ENCODE measurements at regions not wholly inside any gene's neighbourhood (a gene's known extent, or its start where the extent isn't known, plus 50 kb on each side); places are given as distances from the start of the nearest gene placed in this dataset.

DNA sequence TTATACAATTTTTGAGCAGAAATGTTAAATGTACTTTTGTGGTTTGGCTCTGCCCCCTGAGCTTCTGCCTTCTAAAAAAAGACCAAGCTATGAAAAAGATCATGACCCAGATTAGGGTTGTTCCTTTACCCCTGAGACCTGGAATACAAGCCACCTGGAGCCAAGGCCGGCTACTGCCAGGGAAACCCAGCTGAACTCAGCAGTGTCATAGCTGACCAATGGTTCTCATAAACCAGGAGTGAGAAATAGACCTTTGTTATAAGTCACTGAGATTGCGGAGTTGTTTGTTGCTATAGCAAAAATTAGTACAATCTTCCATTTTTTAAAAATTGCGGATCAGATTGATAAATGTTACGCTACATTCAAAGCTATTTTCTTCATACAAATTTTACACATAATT, 1261.7 kb downstream of the ROBO1 start:
- Histone ChIP-seq H3K36me3 (ENCODE audit: control insufficient read depth in 2 of 2, extremely low read depth in 1 of 2, insufficient read depth in 2 of 2, low read length in 2 of 2) (no peaks in the 10 kb centered on the region), H3K4me2 (ENCODE audit: insufficient read depth, low read length) (no peak overlapping the region), H3K27me3 (ENCODE audit: control insufficient read depth in 2 of 2, insufficient read depth in 2 of 2, low read length in 2 of 2) (no peaks in the 10 kb centered on the region), H4K20me1 (replicated peaks; ENCODE audit: control insufficient read depth, extremely low read depth, insufficient read depth, low read length) (no peaks in the 10 kb centered on the region), H3K27ac (ENCODE audit: insufficient read depth, low read depth, low read length) (no peak overlapping the region), H3K4me3 (replicated peaks in 1 of 3; ENCODE audit: insufficient read depth in 1 of 3, low read depth in 1 of 3, low read length in 3 of 3) (no peak overlapping the region), H2AFZ (ENCODE audit: low read depth, low read length) (no peak overlapping the region), H3K9ac (replicated peaks; ENCODE audit: extremely low read depth, insufficient read depth, low read length) (no peak overlapping the region), H3K4me1 (ENCODE audit: control insufficient read depth, extremely low read depth, insufficient read depth, low read length) (no peaks in the 10 kb centered on the region), H3K9me3 (replicated peaks; ENCODE audit: control insufficient read depth, insufficient read depth, low read length) (no peaks in the 10 kb centered on the region), H3K9me1 (replicated peaks; ENCODE audit: control insufficient read depth, extremely low read depth, insufficient read depth, low read length) (no peaks in the 10 kb centered on the region), H3K79me2 (ENCODE audit: control insufficient read depth, insufficient read depth, low read length) (no peaks in the 10 kb centered on the region)
- POLR2A ChIA-PET, result no interaction called here
- BruUV-seq (replicated peaks), result no TSS peak
- CTCF ChIA-PET, result no interaction called here
- DNase-seq (ENCODE audit: low read depth, low spot score), result no peak
- TF ChIP-seq JUN (IDR thresholded peaks at IDR 0.05; ENCODE audit: borderline replicate concordance, insufficient read depth, insufficient read length, low read depth), result no peak
- TF ChIP-seq FOS (IDR thresholded peaks at IDR 0.05; ENCODE audit: borderline replicate concordance, insufficient read depth, low read length), result no peak
- TF ChIP-seq MYC (IDR thresholded peaks at IDR 0.05; ENCODE audit: low read depth, low read length), result no peak
- TF ChIP-seq, protein P1, sequence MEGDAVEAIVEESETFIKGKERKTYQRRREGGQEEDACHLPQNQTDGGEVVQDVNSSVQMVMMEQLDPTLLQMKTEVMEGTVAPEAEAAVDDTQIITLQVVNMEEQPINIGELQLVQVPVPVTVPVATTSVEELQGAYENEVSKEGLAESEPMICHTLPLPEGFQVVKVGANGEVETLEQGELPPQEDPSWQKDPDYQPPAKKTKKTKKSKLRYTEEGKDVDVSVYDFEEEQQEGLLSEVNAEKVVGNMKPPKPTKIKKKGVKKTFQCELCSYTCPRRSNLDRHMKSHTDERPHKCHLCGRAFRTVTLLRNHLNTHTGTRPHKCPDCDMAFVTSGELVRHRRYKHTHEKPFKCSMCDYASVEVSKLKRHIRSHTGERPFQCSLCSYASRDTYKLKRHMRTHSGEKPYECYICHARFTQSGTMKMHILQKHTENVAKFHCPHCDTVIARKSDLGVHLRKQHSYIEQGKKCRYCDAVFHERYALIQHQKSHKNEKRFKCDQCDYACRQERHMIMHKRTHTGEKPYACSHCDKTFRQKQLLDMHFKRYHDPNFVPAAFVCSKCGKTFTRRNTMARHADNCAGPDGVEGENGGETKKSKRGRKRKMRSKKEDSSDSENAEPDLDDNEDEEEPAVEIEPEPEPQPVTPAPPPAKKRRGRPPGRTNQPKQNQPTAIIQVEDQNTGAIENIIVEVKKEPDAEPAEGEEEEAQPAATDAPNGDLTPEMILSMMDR (IDR thresholded peaks at IDR 0.05; ENCODE audit: extremely low read depth in 1 of 2, insufficient read depth in 1 of 2, low read depth in 1 of 2, low read length in 2 of 2), result no peak
- no peak for TF ChIP-seq POLR2A (IDR thresholded peaks at IDR 0.05; ENCODE audit: low read depth, low read length)
- TF ChIP-seq, protein P2, sequence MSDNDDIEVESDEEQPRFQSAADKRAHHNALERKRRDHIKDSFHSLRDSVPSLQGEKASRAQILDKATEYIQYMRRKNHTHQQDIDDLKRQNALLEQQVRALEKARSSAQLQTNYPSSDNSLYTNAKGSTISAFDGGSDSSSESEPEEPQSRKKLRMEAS (IDR thresholded peaks at IDR 0.05; ENCODE audit: insufficient read depth, insufficient read length), result no peak
- dilution Hi-C loops (cut with MboI; ENCODE audit: extremely low pct_ligation_motif_present, low sequenced_read_pairs), result no loop called here
- intact Hi-C loops (cut with micrococcal nuclease), result no loop called here
- no peak for FAIRE-seq

DNA sequence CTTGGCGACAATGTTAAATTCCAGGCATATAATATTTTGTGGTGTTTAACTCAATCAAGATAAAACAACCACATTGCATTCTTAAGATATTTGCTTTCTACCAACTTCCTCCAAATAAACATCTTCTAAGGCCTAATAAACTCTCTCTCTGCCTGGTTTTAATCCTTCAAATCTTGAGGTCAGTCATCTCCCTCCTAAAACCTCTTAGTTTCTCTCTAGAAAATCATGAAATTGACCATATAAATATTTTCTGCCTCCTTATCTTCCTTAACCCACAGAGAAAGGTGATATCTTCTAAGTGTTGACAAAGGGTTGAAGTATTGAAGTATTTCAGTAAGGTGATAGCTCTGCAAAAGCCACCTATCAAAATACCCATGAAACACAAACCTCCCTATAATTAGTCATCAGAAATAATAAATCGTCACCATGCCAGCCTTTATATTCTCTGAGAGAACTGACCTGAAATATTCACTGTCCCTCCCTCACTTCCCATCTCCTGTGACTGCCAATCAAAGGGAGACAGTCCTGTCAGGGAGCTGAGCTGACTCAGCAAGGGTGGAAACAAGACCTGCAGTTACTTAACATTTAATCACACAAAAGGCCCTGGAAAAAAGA, 1261.1 kb downstream of the ROBO1 start:
- no peaks in the 10 kb centered on the region for H3K79me2 ChIP-seq (ENCODE audit: control insufficient read depth, insufficient read depth, low read length)
- H4K20me1 ChIP-seq (replicated peaks; ENCODE audit: control insufficient read depth, extremely low read depth, insufficient read depth, low read length), result no peaks in the 10 kb centered on the region
- no peaks in the 10 kb centered on the region for H3K36me3 ChIP-seq (ENCODE audit: control insufficient read depth in 2 of 2, extremely low read depth in 1 of 2, insufficient read depth in 2 of 2, low read length in 2 of 2)
- ChIA-PET POLR2A (no interaction called here), CTCF (no interaction called here)
- H3K4me2 ChIP-seq (ENCODE audit: insufficient read depth, low read length), result no peak overlapping the region
- FAIRE-seq, result no peak
- DNase-seq (ENCODE audit: low read depth, low spot score), result no peak
- no peaks in the 10 kb centered on the region for H3K4me1 ChIP-seq (ENCODE audit: control insufficient read depth, extremely low read depth, insufficient read depth, low read length)
- no peaks in the 10 kb centered on the region for H3K9me3 ChIP-seq (replicated peaks; ENCODE audit: control insufficient read depth, insufficient read depth, low read length)
- TF ChIP-seq, protein P2 (IDR thresholded peaks at IDR 0.05; ENCODE audit: insufficient read depth, insufficient read length), result no peak
- TF ChIP-seq EZH2 (IDR thresholded peaks at IDR 0.05; ENCODE audit: borderline replicate concordance, low read depth, low read length, severe bottlenecking) (no peak), POLR2A (IDR thresholded peaks at IDR 0.05; ENCODE audit: low read depth, low read length) (no peak), MYC (IDR thresholded peaks at IDR 0.05; ENCODE audit: low read depth, low read length) (no peak), FOS (IDR thresholded peaks at IDR 0.05; ENCODE audit: borderline replicate concordance, insufficient read depth, low read length) (no peak), POLR2AphosphoS5 (IDR thresholded peaks at IDR 0.05; ENCODE audit: insufficient read depth, low read depth, low read length) (no peak)
- no peak overlapping the region for H3K4me3 ChIP-seq (replicated peaks in 1 of 3; ENCODE audit: insufficient read depth in 1 of 3, low read depth in 1 of 3, low read length in 3 of 3)
- no peak overlapping the region for H3K9ac ChIP-seq (replicated peaks; ENCODE audit: extremely low read depth, insufficient read depth, low read length)
- intact Hi-C loops (cut with micrococcal nuclease) (no loop called here), dilution Hi-C loops (cut with MboI; ENCODE audit: extremely low pct_ligation_motif_present, low sequenced_read_pairs) (no loop called here)
- H3K27me3 ChIP-seq (ENCODE audit: control insufficient read depth in 2 of 2, insufficient read depth in 2 of 2, low read length in 2 of 2), result no peaks in the 10 kb centered on the region
- no TSS peak for BruUV-seq (replicated peaks)
- H3K27ac ChIP-seq (ENCODE audit: insufficient read depth, low read depth, low read length), result no peak overlapping the region
- H2AFZ ChIP-seq (ENCODE audit: low read depth, low read length), result no peak overlapping the region
- H3K9me1 ChIP-seq (replicated peaks; ENCODE audit: control insufficient read depth, extremely low read depth, insufficient read depth, low read length), result no peaks in the 10 kb centered on the region

Data from endothelial cell of umbilical vein (primary cell).